ENCODE measurements at regions not wholly inside any gene's neighbourhood (a gene's known extent, or its start where the extent isn't known, plus 50 kb on each side); places are given as distances from the start of the nearest gene placed in this dataset.

- no peak for TF ChIP-seq POLR2A (IDR thresholded peaks at IDR 0.05)
- no peak for TF ChIP-seq CTCF (IDR thresholded peaks at IDR 0.05)
- WGBS, 2 donors = 96 to 100% methylated on average over 2 to 17 of the region's 17 CpGs
- Histone ChIP-seq H3K27ac (no peak overlapping the region), H3K9me3 (no peaks in the 10 kb centered on the region), H3K4me3 (no peak overlapping the region), H3K4me1 (no peaks in the 10 kb centered on the region), H3K36me3 (ENCODE audit: low read depth, missing control alignments) (no peaks in the 10 kb centered on the region), H3K27me3 (no peaks in the 10 kb centered on the region)
- intact Hi-C loops (cut with DNase I; ENCODE audit: low total_unique reads) = no loop called here
- no peak for DNase-seq
Observed at GRCh38 chr10:109040622-109041021, 882.7 kb downstream of the XPNPEP1 start.

- no peak for DNase-seq
- intact Hi-C loops (cut with DNase I; ENCODE audit: low total_unique reads) = no loop called here
Observed at GRCh38 chr10:109037978-109038377, 885.3 kb downstream of the XPNPEP1 start.

GRCh38 chr10:109030581-109031210 lies 892.6 kb downstream of the XPNPEP1 start:
- no peaks in the 10 kb centered on the region for H3K36me3 ChIP-seq (ENCODE audit: low read depth, missing control alignments)
- TF ChIP-seq CTCF (IDR thresholded peaks at IDR 0.05) (no peak), POLR2A (IDR thresholded peaks at IDR 0.05) (no peak)
- no peak overlapping the region for H3K27ac ChIP-seq
- intact Hi-C loops (cut with DNase I; ENCODE audit: low total_unique reads) = no loop called here
- H3K4me1 ChIP-seq = no peaks in the 10 kb centered on the region
- H3K4me3 ChIP-seq = no peak overlapping the region
- no peaks in the 10 kb centered on the region for H3K9me3 ChIP-seq
- DNase-seq = no peak
- WGBS, 2 donors = 78 to 84% methylated on average over 4 of the region's 4 CpGs
- H3K27me3 ChIP-seq = no peaks in the 10 kb centered on the region

More at GRCh38 chr10:109037978-109038377, 885.3 kb downstream of the XPNPEP1 start:
- Histone ChIP-seq H3K4me3 (no peak overlapping the region), H3K9me3 (no peaks in the 10 kb centered on the region), H3K36me3 (ENCODE audit: low read depth, missing control alignments) (no peaks in the 10 kb centered on the region), H3K4me1 (no peaks in the 10 kb centered on the region), H3K27ac (no peak overlapping the region), H3K27me3 (no peaks in the 10 kb centered on the region)
- WGBS, 2 donors = 93 to 95% methylated on average over 4 of the region's 4 CpGs
- TF ChIP-seq CTCF (IDR thresholded peaks at IDR 0.05) (no peak), POLR2A (IDR thresholded peaks at IDR 0.05) (no peak)

- WGBS, 2 donors = 70 to 78% methylated on average over 4 of the region's 4 CpGs
- Histone ChIP-seq H3K27me3 (no peaks in the 10 kb centered on the region), H3K4me3 (no peak overlapping the region), H3K4me1 (no peaks in the 10 kb centered on the region), H3K27ac (no peak overlapping the region), H3K36me3 (ENCODE audit: low read depth, missing control alignments) (no peaks in the 10 kb centered on the region), H3K9me3 (no peaks in the 10 kb centered on the region)
- TF ChIP-seq CTCF (IDR thresholded peaks at IDR 0.05) = no peak
- TF ChIP-seq POLR2A (IDR thresholded peaks at IDR 0.05) = no peak
- DNase-seq = no peak
- intact Hi-C loops (cut with DNase I; ENCODE audit: low total_unique reads) = no loop called here
Observed at GRCh38 chr10:109029870-109030269, 893.4 kb downstream of the XPNPEP1 start.

- no peak for TF ChIP-seq CTCF (IDR thresholded peaks at IDR 0.05)
- no peak for TF ChIP-seq POLR2A (IDR thresholded peaks at IDR 0.05)
- intact Hi-C loops (cut with DNase I; ENCODE audit: low total_unique reads) = no loop called here
- 89 to 95% methylated on average over 1 of the region's 1 CpG for WGBS, 2 donors
Observed at GRCh38 chr10:109027534-109028185, 895.7 kb downstream of the XPNPEP1 start.

More at GRCh38 chr10:109027534-109028185, 895.7 kb downstream of the XPNPEP1 start:
- Histone ChIP-seq H3K9me3 (no peaks in the 10 kb centered on the region), H3K36me3 (ENCODE audit: low read depth, missing control alignments) (no peaks in the 10 kb centered on the region), H3K4me1 (no peaks in the 10 kb centered on the region), H3K27ac (no peak overlapping the region), H3K4me3 (no peak overlapping the region), H3K27me3 (no peaks in the 10 kb centered on the region)
- no peak for DNase-seq

Data from testis (tissue), 2 donors.